22Rv1 (cell line): ENCODE measurements at regions not wholly inside any gene's neighbourhood (a gene's known extent, or its start where the extent isn't known, plus 50 kb on each side); places are given as distances from the start of the nearest gene placed in this dataset.

Experiments
- ZFX ChIP-seq: fragments of 450-650 bp; IDR thresholded peaks from 2 replicates; pipeline ENCODE4 v1.6.1; 2017; ENCODE audit warnings: antibody characterized with exemption, borderline replicate concordance
- TF ChIP-seq, protein P1 (sequence below): fragments of 450-650 bp; IDR thresholded peaks from 2 replicates; pipeline ENCODE4 v1.5.1; 2017; ENCODE audit warnings: mild to moderate bottlenecking

DNA sequence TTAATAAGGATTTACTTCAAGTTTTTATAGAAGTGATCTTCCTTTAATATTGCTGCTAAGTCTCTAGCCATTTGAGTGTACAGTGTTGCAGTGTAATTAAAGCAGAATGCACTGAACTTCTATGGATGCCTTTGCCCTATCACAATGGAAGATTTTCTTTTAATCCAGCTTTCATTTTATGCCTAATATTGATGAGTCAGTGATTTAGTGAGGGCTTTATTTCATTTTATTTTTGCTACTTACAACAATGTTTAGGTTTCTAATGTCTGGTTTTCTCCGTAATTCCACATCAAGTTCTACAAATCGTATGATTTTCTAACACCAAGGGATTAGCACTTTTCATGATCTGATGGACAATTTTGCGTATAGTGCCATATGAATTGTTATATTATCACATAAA, 504.1 kb downstream of the PCDH11X start:
- TF ChIP-seq, protein P1, sequence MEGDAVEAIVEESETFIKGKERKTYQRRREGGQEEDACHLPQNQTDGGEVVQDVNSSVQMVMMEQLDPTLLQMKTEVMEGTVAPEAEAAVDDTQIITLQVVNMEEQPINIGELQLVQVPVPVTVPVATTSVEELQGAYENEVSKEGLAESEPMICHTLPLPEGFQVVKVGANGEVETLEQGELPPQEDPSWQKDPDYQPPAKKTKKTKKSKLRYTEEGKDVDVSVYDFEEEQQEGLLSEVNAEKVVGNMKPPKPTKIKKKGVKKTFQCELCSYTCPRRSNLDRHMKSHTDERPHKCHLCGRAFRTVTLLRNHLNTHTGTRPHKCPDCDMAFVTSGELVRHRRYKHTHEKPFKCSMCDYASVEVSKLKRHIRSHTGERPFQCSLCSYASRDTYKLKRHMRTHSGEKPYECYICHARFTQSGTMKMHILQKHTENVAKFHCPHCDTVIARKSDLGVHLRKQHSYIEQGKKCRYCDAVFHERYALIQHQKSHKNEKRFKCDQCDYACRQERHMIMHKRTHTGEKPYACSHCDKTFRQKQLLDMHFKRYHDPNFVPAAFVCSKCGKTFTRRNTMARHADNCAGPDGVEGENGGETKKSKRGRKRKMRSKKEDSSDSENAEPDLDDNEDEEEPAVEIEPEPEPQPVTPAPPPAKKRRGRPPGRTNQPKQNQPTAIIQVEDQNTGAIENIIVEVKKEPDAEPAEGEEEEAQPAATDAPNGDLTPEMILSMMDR: no peak
- no peak for TF ChIP-seq ZFX
